PC-9 (cell line): ENCODE measurements at regions not wholly inside any gene's neighbourhood (a gene's known extent, or its start where the extent isn't known, plus 50 kb on each side); places are given as distances from the start of the nearest gene placed in this dataset.

Experiments
- BruUV-seq: library from RNA; stranded (reverse); fragments of 400-500 nt; replicated peaks from 2 replicates; lab custom pipeline; 2021; lab: Mats Ljungman, UMichigan
- CTCF ChIA-PET: fragments of 300-600 bp; sonication (Branson Sonifier 250); formaldehyde crosslinking; loops from one replicate; lab custom pipeline; 2022; ENCODE audit warnings: antibody characterized with exemption; lab: Charles Lee
- POLR2A ChIA-PET: fragments of 300-600 bp; sonication (Branson Sonifier 250); formaldehyde crosslinking; loops from one replicate; lab custom pipeline; 2022; ENCODE audit warnings: antibody characterized with exemption; ENCODE audit not compliant: unreplicated experiment; lab: Charles Lee
- DNase-seq, 2 experiments: peaks; one replicate each; pipeline versions ENCODE4 v3.0.0 to v3.0.0-alpha.2; 2015 to 2022; ENCODE audit warnings: mixed read lengths in 1 of 2
- H2AFZ ChIP-seq: fragments of 200-600 bp; sonication (generic); 2 replicates; pipeline ENCODE4 v1.8.1; 2017; ENCODE audit warnings: antibody characterized with exemption
- H3F3A ChIP-seq: fragments of 200-600 bp; sonication (generic); 2 replicates; pipeline ENCODE4 v1.8.1; 2017; ENCODE audit warnings: antibody characterized with exemption, mild to moderate bottlenecking, low read depth; ENCODE audit not compliant: insufficient read depth
- H3K27ac ChIP-seq: fragments of 200-600 bp; sonication (generic); 2 replicates; pipeline ENCODE4 v1.6.1; 2016; ENCODE audit warnings: mixed run types
- H3K27me3 ChIP-seq: fragments of 200-600 bp; sonication (generic); 2 replicates; pipeline ENCODE4 v1.6.1; 2016; ENCODE audit warnings: low read depth, mixed run types; ENCODE audit not compliant: insufficient read depth
- H3K36me3 ChIP-seq: fragments of 200-600 bp; sonication (generic); 2 replicates; pipeline ENCODE4 v1.6.1; 2016; ENCODE audit warnings: low read depth, mixed run types
- H3K4me1 ChIP-seq: fragments of 200-600 bp; sonication (generic); replicated peaks from 2 replicates; pipeline ENCODE4 v1.6.1; 2016; ENCODE audit warnings: mixed run types; ENCODE audit not compliant: insufficient read depth
- H3K4me2 ChIP-seq: fragments of 200-600 bp; sonication (generic); 2 replicates; pipeline ENCODE4 v1.6.1; 2017; ENCODE audit warnings: mixed run types
- H3K4me3 ChIP-seq: fragments of 200-600 bp; sonication (generic); 2 replicates; pipeline ENCODE4 v1.6.1; 2016; ENCODE audit warnings: mixed run types
- H3K79me2 ChIP-seq: fragments of 200-600 bp; sonication (generic); 2 replicates; pipeline ENCODE4 v1.6.1; 2017; ENCODE audit warnings: low read depth, mixed run types
- H3K9me2 ChIP-seq: fragments of 200-600 bp; sonication (generic); 2 replicates; pipeline ENCODE4 v1.8.1; 2017; ENCODE audit warnings: mild to moderate bottlenecking; ENCODE audit not compliant: insufficient read depth
- H3K9me3 ChIP-seq: fragments of 200-600 bp; sonication (generic); 2 replicates; pipeline ENCODE4 v1.8.1; 2016; ENCODE audit warnings: low read depth; ENCODE audit not compliant: insufficient read depth
- H4K20me1 ChIP-seq: fragments of 200-600 bp; sonication (generic); 2 replicates; pipeline ENCODE4 v1.8.1; 2017; ENCODE audit not compliant: insufficient read depth
- EZH2 ChIP-seq: fragments of 200-600 bp; sonication (generic); IDR thresholded peaks from 2 replicates; pipeline ENCODE4 v1.8.0; 2017; ENCODE audit warnings: antibody characterized with exemption, low read depth
- intact Hi-C: fragments of 100-400 bp; cut with micrococcal nuclease; formaldehyde crosslinking; loops from one replicate; pipeline ENCODE4 v1.10.0; 2022; ENCODE audit not compliant: unreplicated experiment
- TF ChIP-seq, protein P1 (sequence below): fragments of 200-600 bp; sonication (generic); conservative IDR thresholded peaks from 2 replicates; pipeline ENCODE4 v1.6.1; 2017; ENCODE audit warnings: mixed run types, antibody characterized with exemption, mild to moderate bottlenecking, moderate library complexity

DNA sequence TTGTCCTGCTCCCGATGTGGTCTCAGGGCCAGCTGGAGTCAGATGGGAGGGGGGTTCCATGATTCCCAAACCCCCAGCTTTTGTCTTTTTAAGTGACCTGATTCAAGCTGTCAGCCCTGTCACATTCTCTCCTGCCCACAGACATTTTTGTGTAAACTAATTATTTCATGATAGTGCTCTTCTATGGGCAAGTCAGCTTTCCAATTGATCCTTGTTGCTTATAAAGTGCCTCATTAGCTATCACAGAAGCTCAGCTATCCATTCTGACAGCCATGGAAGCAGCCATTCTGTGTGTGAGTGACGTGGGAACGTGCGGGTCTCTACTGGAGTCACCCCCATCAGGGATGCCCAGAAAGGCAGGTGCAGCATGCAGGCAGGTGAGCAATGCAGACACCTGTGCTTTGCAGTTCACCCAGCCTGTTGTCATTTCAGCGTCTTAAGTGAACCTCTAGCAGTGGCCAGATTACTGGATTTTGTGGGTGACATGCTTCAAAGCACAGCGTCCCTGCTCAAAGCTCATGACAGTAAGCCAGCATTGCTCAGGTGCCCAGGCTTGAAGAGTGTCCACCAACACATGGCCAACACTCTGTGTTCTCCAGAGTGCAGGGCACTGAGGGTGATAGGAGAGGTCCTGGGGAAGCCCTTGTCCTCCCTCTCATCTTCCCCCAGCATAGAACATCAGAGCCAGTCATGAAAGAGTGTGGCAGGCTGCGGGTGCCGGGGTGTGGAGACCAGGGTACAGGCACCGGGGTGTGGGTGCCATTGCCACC lies 162.1 kb upstream of the SH3BP4 start:
- H3K9me2 ChIP-seq: no peaks in the 10 kb centered on the region
- CTCF ChIA-PET: no interaction called here
- POLR2A ChIA-PET: no interaction called here
- no peaks in the 10 kb centered on the region for H3K9me3 ChIP-seq
- H3K4me2 ChIP-seq: no peak overlapping the region
- no peaks in the 10 kb centered on the region for H3K4me1 ChIP-seq
- DNase-seq: no peak
- intact Hi-C loops: no loop called here
- H3F3A ChIP-seq: no peaks in the 10 kb centered on the region
- H2AFZ ChIP-seq: no peak overlapping the region
- no TSS peak for BruUV-seq
- H3K27me3 ChIP-seq: no peaks in the 10 kb centered on the region
- no peaks in the 10 kb centered on the region for H3K36me3 ChIP-seq
- H3K4me3 ChIP-seq: no peak overlapping the region
- no peaks in the 10 kb centered on the region for H3K79me2 ChIP-seq
- no peaks in the 10 kb centered on the region for H4K20me1 ChIP-seq
- no peak overlapping the region for H3K27ac ChIP-seq
- no peak for TF ChIP-seq EZH2
- TF ChIP-seq, protein P1, sequence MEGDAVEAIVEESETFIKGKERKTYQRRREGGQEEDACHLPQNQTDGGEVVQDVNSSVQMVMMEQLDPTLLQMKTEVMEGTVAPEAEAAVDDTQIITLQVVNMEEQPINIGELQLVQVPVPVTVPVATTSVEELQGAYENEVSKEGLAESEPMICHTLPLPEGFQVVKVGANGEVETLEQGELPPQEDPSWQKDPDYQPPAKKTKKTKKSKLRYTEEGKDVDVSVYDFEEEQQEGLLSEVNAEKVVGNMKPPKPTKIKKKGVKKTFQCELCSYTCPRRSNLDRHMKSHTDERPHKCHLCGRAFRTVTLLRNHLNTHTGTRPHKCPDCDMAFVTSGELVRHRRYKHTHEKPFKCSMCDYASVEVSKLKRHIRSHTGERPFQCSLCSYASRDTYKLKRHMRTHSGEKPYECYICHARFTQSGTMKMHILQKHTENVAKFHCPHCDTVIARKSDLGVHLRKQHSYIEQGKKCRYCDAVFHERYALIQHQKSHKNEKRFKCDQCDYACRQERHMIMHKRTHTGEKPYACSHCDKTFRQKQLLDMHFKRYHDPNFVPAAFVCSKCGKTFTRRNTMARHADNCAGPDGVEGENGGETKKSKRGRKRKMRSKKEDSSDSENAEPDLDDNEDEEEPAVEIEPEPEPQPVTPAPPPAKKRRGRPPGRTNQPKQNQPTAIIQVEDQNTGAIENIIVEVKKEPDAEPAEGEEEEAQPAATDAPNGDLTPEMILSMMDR: no peak

DNA sequence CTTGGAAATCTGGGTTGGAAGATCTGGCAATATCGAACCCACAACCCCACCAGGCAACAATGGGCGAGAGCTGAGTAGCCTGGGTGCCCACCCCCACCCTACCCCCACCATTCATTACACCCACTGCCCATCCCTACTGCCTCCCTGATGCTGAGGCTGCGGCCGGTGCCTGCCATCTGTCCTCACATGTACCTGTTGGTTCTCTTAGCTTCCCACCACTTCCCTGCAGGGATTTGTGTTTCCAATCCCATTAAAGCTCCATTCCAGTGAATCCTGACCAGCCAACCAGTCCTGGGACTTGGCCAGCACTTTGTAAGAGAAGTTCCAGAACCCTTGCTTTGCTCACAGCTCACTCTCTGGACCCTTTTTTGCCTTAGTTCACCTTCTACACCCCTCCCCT lies 163.0 kb upstream of the SH3BP4 start:
- H3K9me2 ChIP-seq: no peaks in the 10 kb centered on the region
- no peak for DNase-seq
- no peaks in the 10 kb centered on the region for H3K9me3 ChIP-seq
- no peaks in the 10 kb centered on the region for H3K27me3 ChIP-seq
- no peak overlapping the region for H2AFZ ChIP-seq
- intact Hi-C loops: no loop called here
- H3K4me2 ChIP-seq: no peak overlapping the region
- no peaks in the 10 kb centered on the region for H3F3A ChIP-seq
- no peaks in the 10 kb centered on the region for H4K20me1 ChIP-seq
- CTCF ChIA-PET: no interaction called here
- H3K27ac ChIP-seq: no peak overlapping the region
- H3K79me2 ChIP-seq: no peaks in the 10 kb centered on the region
- H3K4me3 ChIP-seq: no peak overlapping the region
- H3K4me1 ChIP-seq: no peaks in the 10 kb centered on the region
- no peaks in the 10 kb centered on the region for H3K36me3 ChIP-seq
- POLR2A ChIA-PET: interaction anchor here (0.7 kb wide), 1 partner anchor 196 kb away, joined by 5 read pairs; no protein-coding TSS in a partner anchor
- BruUV-seq: no TSS peak
- TF ChIP-seq EZH2: no peak
- TF ChIP-seq, protein P1: no peak

DNA sequence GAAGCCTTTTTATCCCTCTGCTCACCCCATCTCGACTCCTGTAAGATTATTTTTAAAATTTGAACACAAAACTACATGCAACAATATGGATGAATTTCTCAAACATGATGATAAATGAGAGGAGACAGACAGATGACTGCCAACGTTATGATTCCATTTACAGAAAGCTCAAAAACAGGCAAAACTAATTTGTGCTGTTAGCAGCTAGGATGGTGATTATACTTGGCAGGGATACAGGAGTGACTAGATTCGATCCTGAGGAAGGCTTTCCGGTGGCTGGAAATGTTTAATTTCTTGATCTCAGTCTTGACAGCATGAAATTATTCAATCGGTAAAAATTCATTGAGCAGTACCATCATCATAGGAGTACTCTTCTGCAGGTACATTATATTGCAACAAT lies 163.4 kb upstream of the SH3BP4 start:
- Histone ChIP-seq H3K79me2 (no peaks in the 10 kb centered on the region), H3K9me2 (no peaks in the 10 kb centered on the region), H3K4me2 (no peak overlapping the region), H3K4me3 (no peak overlapping the region), H3K27me3 (no peaks in the 10 kb centered on the region), H3K4me1 (no peaks in the 10 kb centered on the region), H4K20me1 (no peaks in the 10 kb centered on the region), H3K36me3 (no peaks in the 10 kb centered on the region), H2AFZ (no peak overlapping the region), H3K9me3 (0 out of 2 replicates have a peak, but pooled peaks cover under 1% of the 10 kb centered on the region), H3K27ac (no peak overlapping the region), H3F3A (no peaks in the 10 kb centered on the region)
- ChIA-PET POLR2A (interaction anchor here (0.7 kb wide), 1 partner anchor 196 kb away, joined by 5 read pairs; no protein-coding TSS in a partner anchor), CTCF (no interaction called here)
- intact Hi-C loops: no loop called here
- BruUV-seq: no TSS peak
- TF ChIP-seq EZH2: no peak
- TF ChIP-seq, protein P1: no peak
- DNase-seq: no peak
